K562 (cell line): ENCODE measurements at regions not wholly inside any gene's neighbourhood (a gene's known extent, or its start where the extent isn't known, plus 50 kb on each side); places are given as distances from the start of the nearest gene placed in this dataset.

ENCODE experiments used
- ATAC-seq: fragments of 200-7000 bp; cut with Tn5 transposase; 3 replicates; pipeline ENCODE4 v1.9.1; 2020; ENCODE audit warnings: moderate library complexity
- BruUV-seq: library from RNA; stranded (reverse); fragments of 400-500 nt; replicated peaks from 2 replicates; lab custom pipeline; 2021; lab: Mats Ljungman, UMichigan
- CTCF ChIA-PET: fragments of 300-600 bp; formaldehyde crosslinking; extraction: SDS; loops from one replicate; lab custom pipeline; 2021; ENCODE audit warnings: low intra/inter-chr PET ratio; lab: Yijun Ruan, JAX
- POLR2A ChIA-PET: fragments of 300-600, 350-650 bp; sonication (Branson Sonifier 250); formaldehyde crosslinking; extraction: SDS; loops from one replicate; lab custom pipeline; 2021; ENCODE audit warnings: antibody characterized with exemption, inconsistent platforms; lab: Yijun Ruan, JAX
- DNase-seq, 4 experiments: peaks; one replicate each; pipeline versions ENCODE4 v3.0.0 to v3.0.0-alpha.2; 2011 to 2018; ENCODE audit warnings: low spot score in 3 of 4, mixed read lengths in 3 of 4; ENCODE audit errors: extremely low read depth in 1 of 4
- FAIRE-seq: peaks from 2 replicates; lab custom pipeline; 2011; peaks lifted over from hg19 to GRCh38; lab: Jason Lieb, UNC
- H2AFZ ChIP-seq: 2 replicates; pipeline ENCODE4 v1.6.0; 2011; ENCODE audit warnings: low read depth, low read length, control low read depth, inconsistent platforms
- H3K27ac ChIP-seq: fragments of 200-600 bp; 3 replicates; pipeline ENCODE4 v1.8.0; 2011; ENCODE audit warnings: low read depth, mild to moderate bottlenecking, control low read depth, inconsistent platforms, low read length, moderate library complexity, mixed read lengths; ENCODE audit errors: extremely low read depth
- H3K27me3 ChIP-seq, 2 experiments: fragments of 300-600 bp in 1 of 2; 2 replicates in 1 of 2; 3 replicates in 1 of 2; pipeline versions ENCODE4 v1.6.0 to v1.8.0; 2011; ENCODE audit warnings: inconsistent platforms in 2 of 2, low read length in 2 of 2, mild to moderate bottlenecking in 1 of 2, mixed read lengths in 1 of 2, moderate library complexity in 1 of 2; ENCODE audit not compliant: control insufficient read depth in 2 of 2, insufficient read depth in 2 of 2
- H3K36me3 ChIP-seq: fragments of 300-600 bp; 3 replicates; pipeline ENCODE4 v1.8.0; 2011; ENCODE audit warnings: mild to moderate bottlenecking, low read length, inconsistent platforms; ENCODE audit not compliant: control insufficient read depth, insufficient read depth
- H3K4me1 ChIP-seq, 2 experiments: fragments of 200-600 bp in 1 of 2; replicated peaks in 1 of 2; 2 replicates in 1 of 2; 3 replicates in 1 of 2; pipeline versions ENCODE4 v1.5.1 to v1.8.0; 2011; ENCODE audit warnings: inconsistent platforms in 2 of 2, low read length in 2 of 2, mild to moderate bottlenecking in 1 of 2, mixed read lengths in 1 of 2, moderate library complexity in 1 of 2; ENCODE audit not compliant: control insufficient read depth in 2 of 2, insufficient read depth in 2 of 2
- H3K4me2 ChIP-seq: 2 replicates; pipeline ENCODE4 v1.6.1; 2011; ENCODE audit warnings: low read length, control low read depth, inconsistent platforms, mixed read lengths; ENCODE audit not compliant: insufficient read depth
- H3K4me3 ChIP-seq: fragments of 200-600 bp; sonication (generic), shearing (Covaris generic); 2 replicates; pipeline ENCODE4 v1.5.1; 2016; ENCODE audit warnings: control low read depth, inconsistent platforms
- H3K79me2 ChIP-seq: fragments of 200-600 bp; 3 replicates; pipeline ENCODE4 v1.8.0; 2011; ENCODE audit warnings: low read length, inconsistent platforms; ENCODE audit not compliant: control insufficient read depth, insufficient read depth
- H3K9ac ChIP-seq, 2 experiments: 2 replicates each; pipeline versions ENCODE4 v1.6.0 to v1.6.1; 2011; ENCODE audit warnings: low read depth in 2 of 2, low read length in 2 of 2, control low read depth in 1 of 2, inconsistent platforms in 1 of 2, mild to moderate bottlenecking in 1 of 2, mixed read lengths in 1 of 2; ENCODE audit not compliant: insufficient read depth in 1 of 2
- H3K9me1 ChIP-seq: one replicate; pipeline ENCODE4 v1.6.0; 2011; ENCODE audit warnings: inconsistent platforms, mild to moderate bottlenecking, low read length, moderate library complexity; ENCODE audit not compliant: control insufficient read depth, insufficient read depth
- H3K9me3 ChIP-seq: replicated peaks from 2 replicates; pipeline ENCODE4 v1.5.1; 2011; ENCODE audit warnings: low read depth, low read length, inconsistent platforms; ENCODE audit not compliant: control insufficient read depth, insufficient read depth
- H4K20me1 ChIP-seq: replicated peaks from 2 replicates; pipeline ENCODE4 v1.6.1; 2011; ENCODE audit warnings: low read length, inconsistent platforms, mixed read lengths; ENCODE audit not compliant: control insufficient read depth, insufficient read depth
- DNMT1 ChIP-seq: fragments of 450-650 bp; IDR thresholded peaks from 2 replicates; pipeline ENCODE4 v1.6.1; 2016; ENCODE audit warnings: antibody characterized with exemption, mild to moderate bottlenecking
- HSF4 ChIP-seq: fragments of 250-450 bp; sonication (Bioruptor Pico); IDR thresholded peaks from 2 replicates; pipeline ENCODE4 v2.1.2; 2022; ENCODE audit warnings: mild to moderate bottlenecking, moderate library complexity, borderline replicate concordance
- MTA1 ChIP-seq: fragments of 450-650 bp; IDR thresholded peaks from 2 replicates; pipeline ENCODE4 v1.6.1; 2017; ENCODE audit warnings: borderline replicate concordance
- NEUROD1 ChIP-seq: fragments of 150-350 bp; IDR thresholded peaks from 2 replicates; pipeline ENCODE4 v1.6.1; 2014; ENCODE audit warnings: borderline replicate concordance, low read length, low read depth; ENCODE audit not compliant: partially characterized antibody
- NFIC ChIP-seq: fragments of 450-650 bp; IDR thresholded peaks from 2 replicates; pipeline ENCODE4 v1.6.1; 2017; ENCODE audit warnings: mild to moderate bottlenecking, inconsistent platforms
- NFRKB ChIP-seq: fragments of 450-650 bp; IDR thresholded peaks from 2 replicates; pipeline ENCODE4 v1.6.1; 2016; ENCODE audit warnings: low read depth
- NR1H2 ChIP-seq: sonication (generic); formaldehyde crosslinking; IDR thresholded peaks from 2 replicates; pipeline ENCODE4 v1.4.0; 2020; ENCODE audit warnings: mild to moderate bottlenecking, missing genetic modification reagents
- POLR2AphosphoS2 ChIP-seq: IDR thresholded peaks from 2 replicates; pipeline ENCODE4 v1.6.1; 2012; ENCODE audit warnings: low read length, improper control_type of control experiment
- SIN3A ChIP-seq, 2 experiments: fragments of 150-350 bp in 1 of 2; IDR thresholded peaks; 2 replicates each; pipeline ENCODE4 v1.6.1; 2011 to 2016; ENCODE audit warnings: borderline replicate concordance in 2 of 2, low read depth in 2 of 2, low read length in 2 of 2, mild to moderate bottlenecking in 2 of 2, moderate library complexity in 2 of 2; ENCODE audit not compliant: control insufficient read depth in 1 of 2
- SNRNP70 ChIP-seq: fragments of 200-400 bp; formaldehyde crosslinking; optimal IDR thresholded peaks from 2 replicates; pipeline ENCODE3; 2017; ENCODE audit warnings: low read depth, low read length
- SP1 ChIP-seq: sonication (generic); formaldehyde crosslinking; IDR thresholded peaks from 2 replicates; pipeline ENCODE4 v1.8.1; 2022; ENCODE audit warnings: mild to moderate bottlenecking, missing genetic modification reagents
- TAF9B ChIP-seq: fragments of 450-650 bp; IDR thresholded peaks from 2 replicates; pipeline ENCODE4 v1.6.1; 2018; ENCODE audit warnings: mild to moderate bottlenecking; ENCODE audit not compliant: partially characterized antibody
- TRIM24 ChIP-seq, 2 experiments: fragments of 450-650 bp; IDR thresholded peaks; 2 replicates each; pipeline ENCODE4 v1.6.1; 2016
- XRCC5 ChIP-seq: fragments of 200-400 bp; formaldehyde crosslinking; IDR thresholded peaks from 2 replicates; pipeline ENCODE4 v1.6.1; 2017; ENCODE audit warnings: low read depth, mild to moderate bottlenecking, low read length
- ZNF146 ChIP-seq: IDR thresholded peaks from one replicate; pipeline ENCODE4 v1.6.1; 2018; ENCODE audit warnings: missing compliant biosample characterization; ENCODE audit not compliant: unreplicated experiment
- ZNF311 ChIP-seq: fragments of 250-450 bp; sonication (Bioruptor Pico); IDR thresholded peaks from 2 replicates; pipeline ENCODE4 v1.4.0; 2020; ENCODE audit warnings: mild to moderate bottlenecking, moderate library complexity
- ZNF589 ChIP-seq: fragments of 200-800 bp; sonication (Bioruptor generic); IDR thresholded peaks from 2 replicates; pipeline ENCODE4 v1.6.1; 2016; ENCODE audit warnings: low read depth, missing genetic modification characterization, missing compliant biosample characterization
- ZNF764 ChIP-seq: fragments of 250-450 bp; sonication (Bioruptor Pico); IDR thresholded peaks from 2 replicates; pipeline ENCODE4 v1.4.0; 2020; ENCODE audit warnings: low read depth, mild to moderate bottlenecking, moderate library complexity
- in situ Hi-C: fragments of 300-500 bp; cut with MboI; formaldehyde crosslinking; loops from 4 replicates; pipeline ENCODE4 v1.15.0; 2018; ENCODE audit warnings: inconsistent platforms, mixed read lengths
- intact Hi-C: fragments of 100-400 bp; cut with micrococcal nuclease; formaldehyde crosslinking; loops from 2 replicates; pipeline ENCODE4 v1.14.2; 2022
- TF ChIP-seq, protein P1 (sequence below): fragments of 250-450 bp; sonication (Bioruptor Pico); IDR thresholded peaks from 2 replicates; pipeline ENCODE4 v1.4.0; 2020
- TF ChIP-seq, protein P2 (sequence below): fragments of 450-650 bp; formaldehyde crosslinking; IDR thresholded peaks from 2 replicates; pipeline ENCODE4 v1.4.0; 2022; ENCODE audit warnings: missing genetic modification characterization

- TF ChIP-seq HSF4 (CRISPR knock-in tag) = no peak
- no peak for TF ChIP-seq ZNF764 (CRISPR knock-in tag)
- TF ChIP-seq TAF9B = no peak
- TF ChIP-seq, all 486 proteins: peak for 0
These were observed 356.6 kb downstream of the PLA2G4A start (continued) for GRCh38 chr1:187185389-187185788.

DNA sequence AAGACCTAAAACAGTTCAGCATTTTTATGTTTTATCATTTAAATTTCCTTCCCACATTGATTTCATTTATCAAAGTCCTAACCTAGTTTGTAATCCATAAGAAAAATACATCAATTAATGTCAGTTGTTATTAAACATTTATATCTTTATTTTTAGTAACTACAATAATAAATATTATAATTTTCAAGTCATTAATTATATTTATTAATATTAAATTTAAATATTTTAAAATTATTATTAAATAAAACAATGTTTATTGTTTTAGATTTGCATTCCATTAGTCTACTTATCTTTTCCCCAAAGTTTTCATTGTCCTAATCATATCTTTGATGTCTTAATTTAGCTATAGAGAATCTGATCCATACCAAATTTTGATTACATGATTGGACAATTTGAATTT, 368.9 kb downstream of the PLA2G4A start:
- CTCF ChIA-PET = no interaction called here
- BruUV-seq = no TSS peak

More for the DNA sequence above, 368.9 kb downstream of the PLA2G4A start:
- Histone ChIP-seq H3K36me3 (no peaks in the 10 kb centered on the region), H3K27ac (no peak overlapping the region), H3K9ac (no peak overlapping the region), H3K9me3 (no peaks in the 10 kb centered on the region), H2AFZ (no peak overlapping the region), H3K79me2 (no peaks in the 10 kb centered on the region), H3K4me1 (no peaks in the 10 kb centered on the region), H3K27me3 (no peaks in the 10 kb centered on the region), H3K4me2 (no peak overlapping the region), H3K4me3 (no peak overlapping the region), H4K20me1 (no peaks in the 10 kb centered on the region), H3K9me1 (no peaks in the 10 kb centered on the region)
- TF ChIP-seq, protein P1, sequence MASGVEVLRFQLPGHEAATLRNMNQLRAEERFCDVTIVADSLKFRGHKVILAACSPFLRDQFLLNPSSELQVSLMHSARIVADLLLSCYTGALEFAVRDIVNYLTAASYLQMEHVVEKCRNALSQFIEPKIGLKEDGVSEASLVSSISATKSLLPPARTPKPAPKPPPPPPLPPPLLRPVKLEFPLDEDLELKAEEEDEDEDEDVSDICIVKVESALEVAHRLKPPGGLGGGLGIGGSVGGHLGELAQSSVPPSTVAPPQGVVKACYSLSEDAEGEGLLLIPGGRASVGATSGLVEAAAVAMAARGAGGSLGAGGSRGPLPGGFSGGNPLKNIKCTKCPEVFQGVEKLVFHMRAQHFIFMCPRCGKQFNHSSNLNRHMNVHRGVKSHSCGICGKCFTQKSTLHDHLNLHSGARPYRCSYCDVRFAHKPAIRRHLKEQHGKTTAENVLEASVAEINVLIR = no peak
- TF ChIP-seq XRCC5 = no peak
- TF ChIP-seq DNMT1 = no peak
- no peak for TF ChIP-seq NFIC
- TF ChIP-seq ZNF146 (CRISPR knock-in tag) = no peak
- TF ChIP-seq POLR2AphosphoS2 = no peak
- no peak for TF ChIP-seq SIN3A (IDR thresholded peaks at IDR 0.05; ENCODE audit: borderline replicate concordance in 2 of 2, control insufficient read depth in 1 of 2, low read depth in 2 of 2, low read length in 2 of 2)
- TF ChIP-seq ZNF589 (CRISPR knock-in tag) = no peak
- no peak for TF ChIP-seq SNRNP70
- no peak for TF ChIP-seq NR1H2 (CRISPR knock-in tag)
- TF ChIP-seq NFRKB = no peak
- no peak for TF ChIP-seq SP1
- TF ChIP-seq TRIM24 (IDR thresholded peaks at IDR 0.05) = no peak
- no peak for TF ChIP-seq ZNF311 (CRISPR knock-in tag)
- TF ChIP-seq MTA1 = no peak
- TF ChIP-seq, protein P2, sequence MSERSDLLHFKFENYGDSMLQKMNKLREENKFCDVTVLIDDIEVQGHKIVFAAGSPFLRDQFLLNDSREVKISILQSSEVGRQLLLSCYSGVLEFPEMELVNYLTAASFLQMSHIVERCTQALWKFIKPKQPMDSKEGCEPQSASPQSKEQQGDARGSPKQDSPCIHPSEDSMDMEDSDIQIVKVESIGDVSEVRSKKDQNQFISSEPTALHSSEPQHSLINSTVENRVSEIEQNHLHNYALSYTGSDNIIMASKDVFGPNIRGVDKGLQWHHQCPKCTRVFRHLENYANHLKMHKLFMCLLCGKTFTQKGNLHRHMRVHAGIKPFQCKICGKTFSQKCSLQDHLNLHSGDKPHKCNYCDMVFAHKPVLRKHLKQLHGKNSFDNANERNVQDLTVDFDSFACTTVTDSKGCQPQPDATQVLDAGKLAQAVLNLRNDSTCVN (CRISPR knock-in tag) = no peak
- TF ChIP-seq NEUROD1 = no peak
- ATAC-seq (no peak), DNase-seq (no peak), FAIRE-seq (no peak)
- POLR2A ChIA-PET = no interaction called here
- intact Hi-C loops (no loop called here), in situ Hi-C loops (no loop called here)
